NB4 (cell line): ENCODE measurements at regions not wholly inside any gene's neighbourhood (a gene's known extent, or its start where the extent isn't known, plus 50 kb on each side); places are given as distances from the start of the nearest gene placed in this dataset.

Experiments
- CTCF ChIP-seq: IDR thresholded peaks from one replicate; pipeline ENCODE4 v1.5.1; 2012; ENCODE audit warnings: low read depth, low read length
- MYC ChIP-seq: IDR thresholded peaks from 2 replicates; pipeline ENCODE4 v1.6.1; 2011; ENCODE audit warnings: low read depth, low read length

- TF ChIP-seq MYC (no peak), CTCF (no peak)
These were observed 104.5 kb upstream of the INTU start for GRCh38 chr4:127528302-127528701.
